ENCODE measurements at regions not wholly inside any gene's neighbourhood (a gene's known extent, or its start where the extent isn't known, plus 50 kb on each side); places are given as distances from the start of the nearest gene placed in this dataset.

DNA sequence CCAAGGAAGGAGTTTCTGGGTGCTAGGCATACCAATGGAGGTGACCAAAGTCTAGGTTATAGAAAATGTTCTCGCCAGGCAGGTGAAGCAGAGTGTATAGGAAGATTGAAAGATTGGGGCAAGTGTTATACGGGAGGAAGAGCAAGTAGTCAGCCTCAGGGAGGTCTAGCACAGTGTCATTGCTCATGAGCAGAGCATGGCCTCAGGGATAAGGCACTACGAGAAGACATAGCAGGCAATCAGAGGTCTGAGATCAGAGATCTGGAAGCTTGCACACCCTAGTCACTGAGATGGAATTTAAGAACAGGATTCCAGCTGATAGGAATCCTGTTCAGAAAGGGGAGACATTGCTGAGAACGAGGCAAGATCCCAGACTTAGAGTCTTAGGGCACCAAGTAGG is 350.0 kb upstream of the CASK start:
- H3K27me3 ChIP-seq (ENCODE audit: control insufficient read depth, insufficient read depth, low read length), result no peaks in the 10 kb centered on the region
- TF ChIP-seq, protein P1, sequence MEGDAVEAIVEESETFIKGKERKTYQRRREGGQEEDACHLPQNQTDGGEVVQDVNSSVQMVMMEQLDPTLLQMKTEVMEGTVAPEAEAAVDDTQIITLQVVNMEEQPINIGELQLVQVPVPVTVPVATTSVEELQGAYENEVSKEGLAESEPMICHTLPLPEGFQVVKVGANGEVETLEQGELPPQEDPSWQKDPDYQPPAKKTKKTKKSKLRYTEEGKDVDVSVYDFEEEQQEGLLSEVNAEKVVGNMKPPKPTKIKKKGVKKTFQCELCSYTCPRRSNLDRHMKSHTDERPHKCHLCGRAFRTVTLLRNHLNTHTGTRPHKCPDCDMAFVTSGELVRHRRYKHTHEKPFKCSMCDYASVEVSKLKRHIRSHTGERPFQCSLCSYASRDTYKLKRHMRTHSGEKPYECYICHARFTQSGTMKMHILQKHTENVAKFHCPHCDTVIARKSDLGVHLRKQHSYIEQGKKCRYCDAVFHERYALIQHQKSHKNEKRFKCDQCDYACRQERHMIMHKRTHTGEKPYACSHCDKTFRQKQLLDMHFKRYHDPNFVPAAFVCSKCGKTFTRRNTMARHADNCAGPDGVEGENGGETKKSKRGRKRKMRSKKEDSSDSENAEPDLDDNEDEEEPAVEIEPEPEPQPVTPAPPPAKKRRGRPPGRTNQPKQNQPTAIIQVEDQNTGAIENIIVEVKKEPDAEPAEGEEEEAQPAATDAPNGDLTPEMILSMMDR (IDR thresholded peaks at IDR 0.05; ENCODE audit: insufficient read depth, low read depth, low read length), result no peak
- no peak for DNase-seq (ENCODE audit: low read depth)
- ChIA-PET POLR2A (no interaction called here), CTCF (no interaction called here)
- H3K4me3 ChIP-seq (ENCODE audit: low read depth, low read length), result no peak overlapping the region
- H3K36me3 ChIP-seq (ENCODE audit: control insufficient read depth, insufficient read depth, low read length), result no peaks in the 10 kb centered on the region

DNA sequence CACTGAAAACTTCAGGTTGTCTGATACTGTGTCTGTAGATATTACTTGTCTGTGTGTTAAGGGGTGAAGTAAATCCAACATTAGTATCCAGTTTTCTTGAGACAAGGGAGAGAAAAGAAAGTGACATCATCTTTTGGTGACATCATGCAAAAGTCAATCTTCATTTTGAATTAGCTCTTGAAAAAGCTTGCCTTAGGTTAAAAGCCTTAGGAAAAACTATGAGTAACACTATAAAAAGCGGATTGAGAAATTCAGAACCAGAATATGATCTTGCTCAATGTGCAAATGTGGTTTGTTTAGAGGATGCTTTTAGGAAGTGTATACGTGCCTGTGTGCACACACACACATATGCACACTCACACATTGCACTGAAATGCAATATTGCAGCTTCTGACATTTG is 345.8 kb upstream of the CASK start:
- ChIA-PET POLR2A (no interaction called here), CTCF (interaction anchor here (0.5 to 1.1 kb wide), 2 partner anchors 12 to 16 kb away, joined by 3 read pairs; no protein-coding TSS in a partner anchor)
- H3K4me3 ChIP-seq (ENCODE audit: low read depth, low read length), result no peak overlapping the region
- TF ChIP-seq, protein P1 (IDR thresholded peaks at IDR 0.05; ENCODE audit: insufficient read depth, low read depth, low read length), result no peak
- H3K27me3 ChIP-seq (ENCODE audit: control insufficient read depth, insufficient read depth, low read length), result no peaks in the 10 kb centered on the region
- no peaks in the 10 kb centered on the region for H3K36me3 ChIP-seq (ENCODE audit: control insufficient read depth, insufficient read depth, low read length)
- DNase-seq (ENCODE audit: low read depth), result peak; percentile 17

DNA sequence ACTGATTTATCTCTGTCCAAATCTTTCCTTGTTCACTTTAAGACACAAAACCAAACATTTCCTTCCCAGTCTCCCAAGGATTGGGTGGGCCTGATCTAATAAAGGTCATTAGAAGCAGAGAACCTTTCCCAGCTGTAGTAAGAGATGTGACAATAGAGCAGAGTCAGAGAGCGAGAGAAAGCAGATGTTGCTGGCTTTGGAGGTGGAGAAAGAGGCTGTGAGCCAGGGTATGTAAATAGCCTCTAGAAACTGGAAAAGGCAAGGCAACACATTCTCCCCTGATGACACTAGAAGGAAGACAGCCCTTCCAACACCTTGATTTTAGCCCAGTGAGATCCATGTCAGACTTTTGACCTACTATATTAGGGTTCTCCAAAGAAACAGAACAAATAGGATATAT is 337.5 kb upstream of the CASK start:
- POLR2A ChIA-PET, result no interaction called here
- Histone ChIP-seq H3K27me3 (ENCODE audit: control insufficient read depth, insufficient read depth, low read length) (no peaks in the 10 kb centered on the region), H3K4me3 (ENCODE audit: low read depth, low read length) (no peak overlapping the region), H3K36me3 (ENCODE audit: control insufficient read depth, insufficient read depth, low read length) (no peaks in the 10 kb centered on the region)
- TF ChIP-seq, protein P1 (IDR thresholded peaks at IDR 0.05; ENCODE audit: insufficient read depth, low read depth, low read length), result no peak
- no peak for DNase-seq (ENCODE audit: low read depth)
- CTCF ChIA-PET, result no interaction called here

DNA sequence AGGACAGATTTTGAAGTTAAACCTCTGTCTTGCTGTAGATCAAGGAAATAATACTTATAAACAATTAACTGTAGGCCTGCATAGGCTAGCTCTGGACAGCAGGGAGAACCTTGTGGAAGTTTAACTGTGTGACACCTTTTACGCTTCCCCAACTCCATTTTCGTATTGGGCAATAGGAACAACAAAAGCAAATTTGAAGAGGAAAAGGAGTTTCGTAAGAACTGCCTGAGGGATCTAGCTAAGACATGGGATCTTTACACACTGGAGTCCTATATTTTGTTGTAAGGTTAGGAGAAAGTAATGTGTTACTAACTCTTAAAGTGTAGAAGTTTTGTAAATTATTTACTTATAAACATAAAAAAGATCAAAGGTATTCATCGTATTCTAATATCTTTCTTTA is 324.9 kb upstream of the CASK start:
- H3K4me3 ChIP-seq (ENCODE audit: low read depth, low read length), result no peak overlapping the region
- TF ChIP-seq, protein P1 (IDR thresholded peaks at IDR 0.05; ENCODE audit: insufficient read depth, low read depth, low read length), result no peak
- no peaks in the 10 kb centered on the region for H3K27me3 ChIP-seq (ENCODE audit: control insufficient read depth, insufficient read depth, low read length)
- no peaks in the 10 kb centered on the region for H3K36me3 ChIP-seq (ENCODE audit: control insufficient read depth, insufficient read depth, low read length)
- POLR2A ChIA-PET, result no interaction called here
- CTCF ChIA-PET, result no interaction called here
- DNase-seq (ENCODE audit: low read depth), result no peak

DNA sequence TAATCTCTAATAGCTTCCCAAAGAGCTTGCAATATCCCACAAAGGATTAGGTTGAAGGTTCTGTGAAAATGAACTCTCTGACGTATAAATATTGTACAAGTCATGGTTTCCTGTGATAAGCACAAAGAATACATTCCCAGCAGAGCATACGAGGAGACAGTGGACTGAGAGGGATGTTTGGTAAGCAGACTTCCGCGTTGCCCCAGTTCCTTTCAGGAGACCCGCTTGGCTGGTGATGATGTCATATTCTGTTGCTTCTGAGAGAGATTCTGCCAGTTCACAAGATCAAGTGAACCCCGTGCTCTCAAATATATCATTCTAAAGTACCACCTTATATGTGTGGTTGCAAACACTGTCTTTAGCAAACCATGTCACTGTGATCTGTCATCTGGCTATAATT is 323.9 kb upstream of the CASK start:
- ChIA-PET POLR2A (no interaction called here), CTCF (no interaction called here)
- Histone ChIP-seq H3K27me3 (ENCODE audit: control insufficient read depth, insufficient read depth, low read length) (no peaks in the 10 kb centered on the region), H3K4me3 (ENCODE audit: low read depth, low read length) (no peak overlapping the region), H3K36me3 (ENCODE audit: control insufficient read depth, insufficient read depth, low read length) (no peaks in the 10 kb centered on the region)
- DNase-seq (ENCODE audit: low read depth), result no peak
- TF ChIP-seq, protein P1 (IDR thresholded peaks at IDR 0.05; ENCODE audit: insufficient read depth, low read depth, low read length), result no peak

All from BJ (cell line).